ENCODE measurements at regions not wholly inside any gene's neighbourhood (a gene's known extent, or its start where the extent isn't known, plus 50 kb on each side); places are given as distances from the start of the nearest gene placed in this dataset.

GRCh38 chr5:89246864-89247263 is 363.9 kb upstream of the MEF2C start:
- Histone ChIP-seq H3K4me1 (no peaks in the 10 kb centered on the region), H3K9me3 (no peaks in the 10 kb centered on the region), H3K36me3 (no peaks in the 10 kb centered on the region), H3K27me3 (replicated peaks in 1 of 7) (no peaks in the 10 kb centered on the region), H3K27ac (no peak overlapping the region), H3K4me3 (no peak overlapping the region)
- no peak for DNase-seq
- WGBS, 5 donors: 91 to 100% (median 97%) methylated on average over 1 of the region's 1 CpG
- intact Hi-C loops (cut with DNase I; ENCODE audit: low total_unique reads): no loop called here
- TF ChIP-seq CTCF (IDR thresholded peaks at IDR 0.05 in 8 of 11, conservative IDR thresholded peaks at IDR 0.05 in 3 of 11) (no peak), POLR2A (IDR thresholded peaks at IDR 0.05) (no peak), POLR2AphosphoS5 (IDR thresholded peaks at IDR 0.05) (no peak)

- TF ChIP-seq POLR2AphosphoS5 (IDR thresholded peaks at IDR 0.05): no peak
- no peak for TF ChIP-seq CTCF (IDR thresholded peaks at IDR 0.05 in 8 of 11, conservative IDR thresholded peaks at IDR 0.05 in 3 of 11)
- no peak for TF ChIP-seq POLR2A (IDR thresholded peaks at IDR 0.05)
- H3K27me3 ChIP-seq (replicated peaks in 1 of 7): no peaks in the 10 kb centered on the region
- H3K9me3 ChIP-seq: no peaks in the 10 kb centered on the region
- intact Hi-C loops (cut with DNase I; ENCODE audit: low total_unique reads): no loop called here
- no peaks in the 10 kb centered on the region for H3K36me3 ChIP-seq
- H3K27ac ChIP-seq: no peak overlapping the region
- no peak overlapping the region for H3K4me3 ChIP-seq
- no peaks in the 10 kb centered on the region for H3K4me1 ChIP-seq
- no peak for DNase-seq
- WGBS, 5 donors: 65 to 72% (median 67%) methylated on average over 3 of the region's 3 CpGs
These were observed 363.3 kb upstream of the MEF2C start for GRCh38 chr5:89246252-89246651.

GRCh38 chr5:89243611-89244010 is 360.6 kb upstream of the MEF2C start:
- no peaks in the 10 kb centered on the region for H3K36me3 ChIP-seq
- TF ChIP-seq POLR2AphosphoS5 (IDR thresholded peaks at IDR 0.05) (no peak), POLR2A (IDR thresholded peaks at IDR 0.05) (no peak), CTCF (IDR thresholded peaks at IDR 0.05 in 8 of 11, conservative IDR thresholded peaks at IDR 0.05 in 3 of 11) (no peak)
- H3K9me3 ChIP-seq: no peaks in the 10 kb centered on the region
- no peak for DNase-seq
- intact Hi-C loops (cut with DNase I; ENCODE audit: low total_unique reads): no loop called here
- 76 to 83% (median 80%) methylated on average over 1 of the region's 1 CpG for WGBS, 5 donors
- H3K4me1 ChIP-seq: no peaks in the 10 kb centered on the region
- H3K27ac ChIP-seq: no peak overlapping the region
- no peaks in the 10 kb centered on the region for H3K27me3 ChIP-seq (replicated peaks in 1 of 7)
- H3K4me3 ChIP-seq: no peak overlapping the region

- H3K4me1 ChIP-seq: no peaks in the 10 kb centered on the region
- H3K4me3 ChIP-seq: no peak overlapping the region
- no peaks in the 10 kb centered on the region for H3K27me3 ChIP-seq (replicated peaks in 1 of 7)
- H3K9me3 ChIP-seq: no peaks in the 10 kb centered on the region
- no peak overlapping the region for H3K27ac ChIP-seq
- intact Hi-C loops (cut with DNase I; ENCODE audit: low total_unique reads): no loop called here
- no peak for DNase-seq
- no peaks in the 10 kb centered on the region for H3K36me3 ChIP-seq
- TF ChIP-seq POLR2AphosphoS5 (IDR thresholded peaks at IDR 0.05) (no peak), CTCF (IDR thresholded peaks at IDR 0.05 in 8 of 11, conservative IDR thresholded peaks at IDR 0.05 in 3 of 11) (no peak), POLR2A (IDR thresholded peaks at IDR 0.05) (no peak)
These were observed 358.2 kb upstream of the MEF2C start for GRCh38 chr5:89241186-89241585.

Measured in spleen (tissue), 11 donors.